ENCODE measurements at regions not wholly inside any gene's neighbourhood (a gene's known extent, or its start where the extent isn't known, plus 50 kb on each side); places are given as distances from the start of the nearest gene placed in this dataset.
A peak's percentile ranks its signal among the peaks of the same experiment; 100 is the strongest.
"Not testable (repeated sequence)": the region's sequence is repeated elsewhere in the genome, so short reads cannot be mapped to it uniquely, and the experiment has no call there.

- no peaks in the 10 kb centered on the region for H3K9me1 ChIP-seq (ENCODE audit: control insufficient read depth, extremely low read depth, insufficient read depth, low read length)
- no peaks in the 10 kb centered on the region for H3K79me2 ChIP-seq (ENCODE audit: control insufficient read depth, insufficient read depth, low read length)
- no peak overlapping the region for H3K9ac ChIP-seq (ENCODE audit: control insufficient read depth, extremely low read depth, insufficient read depth, low read length)
- peaks cover 4% of the 10 kb centered on the region for H3K9me3 ChIP-seq (ENCODE audit: control insufficient read depth, low read depth, low read length)
- no peaks in the 10 kb centered on the region for H3K4me1 ChIP-seq (ENCODE audit: control insufficient read depth, extremely low read depth, insufficient read depth, low read length)
- no peak for DNase-seq (ENCODE audit: low read depth, low spot score)
- dilution Hi-C loops (cut with MboI; ENCODE audit: extremely low pct_ligation_motif_present, low sequenced_read_pairs): no loop called here
- TF ChIP-seq EZH2 (IDR thresholded peaks at IDR 0.05; ENCODE audit: low read length) (no peak), CTCF (optimal IDR thresholded peaks at IDR 0.05 in 1 of 3, IDR thresholded peaks at IDR 0.05 in 1 of 3, conservative IDR thresholded peaks at IDR 0.05 in 1 of 3; ENCODE audit: extremely low read depth in 1 of 3, insufficient read depth in 2 of 3, low read length in 3 of 3) (no peak)
- FAIRE-seq: no peak
- no peaks in the 10 kb centered on the region for H3K27me3 ChIP-seq (ENCODE audit: control insufficient read depth, extremely low read depth, insufficient read depth, low read length)
- H3K36me3 ChIP-seq (ENCODE audit: control insufficient read depth in 2 of 2, extremely low read depth in 1 of 2, insufficient read depth in 2 of 2, low read length in 2 of 2): no peaks in the 10 kb centered on the region
- no peak overlapping the region for H2AFZ ChIP-seq (ENCODE audit: control insufficient read depth, low read length)
- no peak overlapping the region for H3K4me3 ChIP-seq (ENCODE audit: control insufficient read depth in 2 of 3, extremely low read depth in 1 of 3, insufficient read depth in 2 of 3, low read depth in 1 of 3, low read length in 3 of 3)
- no peak overlapping the region for H3K27ac ChIP-seq (ENCODE audit: control insufficient read depth, insufficient read depth, low read length)
- H4K20me1 ChIP-seq (ENCODE audit: control insufficient read depth, extremely low read depth, insufficient read depth, low read length): no peaks in the 10 kb centered on the region
- H3K4me2 ChIP-seq (ENCODE audit: control insufficient read depth, extremely low read depth, insufficient read depth, low read depth, low read length): no peak overlapping the region
These were observed 157.0 kb upstream of the LMNTD1 start for GRCh38 chr12:25710128-25710527.

- DNase-seq (ENCODE audit: low read depth, low spot score); H3K9me1 ChIP-seq (ENCODE audit: control insufficient read depth, extremely low read depth, insufficient read depth, low read length); H3K4me1 ChIP-seq (ENCODE audit: control insufficient read depth, extremely low read depth, insufficient read depth, low read length); H3K4me3 ChIP-seq (ENCODE audit: control insufficient read depth in 2 of 3, extremely low read depth in 1 of 3, insufficient read depth in 2 of 3, low read depth in 1 of 3, low read length in 3 of 3); H3K79me2 ChIP-seq (ENCODE audit: control insufficient read depth, insufficient read depth, low read length); H3K27me3 ChIP-seq (ENCODE audit: control insufficient read depth, extremely low read depth, insufficient read depth, low read length); H2AFZ ChIP-seq (ENCODE audit: control insufficient read depth, low read length); H3K36me3 ChIP-seq (ENCODE audit: control insufficient read depth in 2 of 2, extremely low read depth in 1 of 2, insufficient read depth in 2 of 2, low read length in 2 of 2); H4K20me1 ChIP-seq (ENCODE audit: control insufficient read depth, extremely low read depth, insufficient read depth, low read length); H3K27ac ChIP-seq (ENCODE audit: control insufficient read depth, insufficient read depth, low read length); H3K9ac ChIP-seq (ENCODE audit: control insufficient read depth, extremely low read depth, insufficient read depth, low read length); H3K4me2 ChIP-seq (ENCODE audit: control insufficient read depth, extremely low read depth, insufficient read depth, low read depth, low read length); dilution Hi-C loops (cut with MboI; ENCODE audit: extremely low pct_ligation_motif_present, low sequenced_read_pairs); H3K9me3 ChIP-seq (ENCODE audit: control insufficient read depth, low read depth, low read length); FAIRE-seq: not testable (repeated sequence)
These were observed 158.0 kb upstream of the LMNTD1 start for GRCh38 chr12:25710938-25711605.

GRCh38 chr12:25712169-25712568 lies 159.1 kb upstream of the LMNTD1 start:
- H3K36me3 ChIP-seq (ENCODE audit: control insufficient read depth in 2 of 2, extremely low read depth in 1 of 2, insufficient read depth in 2 of 2, low read length in 2 of 2): no peaks in the 10 kb centered on the region
- H3K9me3 ChIP-seq (ENCODE audit: control insufficient read depth, low read depth, low read length): peaks cover 4% of the 10 kb centered on the region
- FAIRE-seq (peak; percentile 49), DNase-seq (ENCODE audit: low read depth, low spot score) (no peak)
- no peaks in the 10 kb centered on the region for H3K27me3 ChIP-seq (ENCODE audit: control insufficient read depth, extremely low read depth, insufficient read depth, low read length)
- H3K4me2 ChIP-seq (ENCODE audit: control insufficient read depth, extremely low read depth, insufficient read depth, low read depth, low read length): no peak overlapping the region
- H3K4me3 ChIP-seq (ENCODE audit: control insufficient read depth in 2 of 3, extremely low read depth in 1 of 3, insufficient read depth in 2 of 3, low read depth in 1 of 3, low read length in 3 of 3): no peak overlapping the region
- no peak overlapping the region for H3K27ac ChIP-seq (ENCODE audit: control insufficient read depth, insufficient read depth, low read length)
- dilution Hi-C loops (cut with MboI; ENCODE audit: extremely low pct_ligation_motif_present, low sequenced_read_pairs): no loop called here
- TF ChIP-seq CTCF (optimal IDR thresholded peaks at IDR 0.05 in 1 of 3, IDR thresholded peaks at IDR 0.05 in 1 of 3, conservative IDR thresholded peaks at IDR 0.05 in 1 of 3; ENCODE audit: extremely low read depth in 1 of 3, insufficient read depth in 2 of 3, low read length in 3 of 3): no peak
- no peak for TF ChIP-seq EZH2 (IDR thresholded peaks at IDR 0.05; ENCODE audit: low read length)
- no peaks in the 10 kb centered on the region for H3K4me1 ChIP-seq (ENCODE audit: control insufficient read depth, extremely low read depth, insufficient read depth, low read length)
- no peaks in the 10 kb centered on the region for H3K79me2 ChIP-seq (ENCODE audit: control insufficient read depth, insufficient read depth, low read length)
- no peak overlapping the region for H2AFZ ChIP-seq (ENCODE audit: control insufficient read depth, low read length)
- H4K20me1 ChIP-seq (ENCODE audit: control insufficient read depth, extremely low read depth, insufficient read depth, low read length): no peaks in the 10 kb centered on the region
- no peak overlapping the region for H3K9ac ChIP-seq (ENCODE audit: control insufficient read depth, extremely low read depth, insufficient read depth, low read length)
- no peaks in the 10 kb centered on the region for H3K9me1 ChIP-seq (ENCODE audit: control insufficient read depth, extremely low read depth, insufficient read depth, low read length)
